Kidney glomerular epithelial cell (primary cell): ENCODE measurements at regions not wholly inside any gene's neighbourhood (a gene's known extent, or its start where the extent isn't known, plus 50 kb on each side); places are given as distances from the start of the nearest gene placed in this dataset.

Experiments used
- DNase-seq: peaks from one replicate; lab custom pipeline; 2025; lab: John Stamatoyannopoulos, UW

DNA sequence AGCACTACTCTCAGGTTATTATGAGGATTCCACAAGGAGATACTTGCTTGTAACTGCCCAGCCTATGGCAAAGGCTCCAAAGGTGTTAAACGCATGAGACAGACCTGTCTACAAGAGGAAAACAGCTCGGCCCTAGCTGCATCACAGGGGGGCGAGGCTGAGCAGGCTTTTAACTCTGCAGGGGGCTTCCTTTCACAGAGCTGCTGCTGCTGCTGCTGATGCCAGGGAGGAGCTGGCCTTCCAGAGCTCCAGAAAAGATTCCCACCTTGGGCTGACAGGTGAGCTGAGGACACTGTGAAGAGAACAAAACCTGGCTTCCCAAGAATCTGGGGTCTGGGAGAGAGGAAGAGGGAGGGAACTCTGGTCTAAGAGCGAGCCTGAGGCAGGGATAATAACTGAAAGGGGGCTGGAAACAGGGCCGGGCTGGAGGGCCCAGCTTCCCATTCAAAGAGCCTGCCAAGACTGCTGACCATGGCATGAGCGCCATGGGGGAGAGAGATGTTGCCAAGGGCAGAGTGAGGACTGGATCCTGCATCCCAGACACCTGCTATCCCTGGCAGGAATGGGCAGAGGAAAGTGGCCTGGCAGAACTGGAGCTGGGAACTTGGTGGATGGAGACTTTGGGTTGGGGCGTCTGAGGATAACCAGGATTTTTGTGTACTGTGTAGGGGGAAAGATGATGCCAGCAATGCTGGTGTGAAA is 211.1 kb upstream of the LRFN2 start:
- DNase-seq = no peak

DNA sequence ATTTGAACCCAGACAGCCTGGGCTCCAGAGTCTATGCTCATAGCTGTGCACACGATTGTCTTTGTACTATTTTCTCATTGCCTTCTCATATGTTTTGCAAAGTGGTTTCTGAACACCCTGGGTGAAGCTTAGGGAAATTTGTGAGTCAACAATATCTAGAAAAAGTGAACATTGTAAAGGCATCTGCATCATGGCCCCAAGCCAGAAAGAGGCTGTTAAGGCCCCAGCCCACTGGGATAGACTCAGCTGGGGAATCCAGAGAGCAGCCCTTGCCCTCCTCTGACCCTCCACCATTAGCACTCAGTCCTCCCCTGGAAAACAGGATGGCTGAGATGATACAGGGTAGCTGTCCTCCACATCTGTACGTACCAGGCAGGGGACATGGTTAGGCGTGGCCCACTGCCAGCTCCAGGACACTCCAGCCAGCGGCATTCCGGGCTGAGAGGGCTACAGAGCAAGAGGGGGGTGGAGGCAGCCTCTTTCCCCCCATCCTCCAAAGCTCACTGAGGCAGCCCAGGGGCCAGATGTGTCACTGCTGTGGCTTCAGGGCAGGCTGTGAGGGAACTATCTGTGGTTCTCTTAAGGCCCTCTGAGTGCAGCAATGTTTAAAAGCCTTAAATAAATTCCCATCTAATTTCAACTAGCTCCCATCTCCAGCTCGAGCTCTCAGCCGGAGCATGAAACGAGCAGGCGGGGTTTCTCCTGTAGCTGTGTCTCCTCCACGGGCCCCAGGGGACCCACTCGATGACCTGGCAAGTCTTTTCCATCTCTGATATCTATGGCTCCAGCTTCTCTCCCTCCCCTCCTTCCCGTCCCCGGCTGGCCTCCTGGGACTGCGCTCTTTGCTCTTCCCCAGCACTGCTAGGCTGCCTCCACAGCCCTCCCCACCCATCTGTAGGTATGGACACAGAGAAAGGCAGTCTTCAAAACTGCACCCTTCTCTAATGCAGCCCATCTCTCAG is 209.4 kb upstream of the LRFN2 start:
- no peak for DNase-seq

DNA sequence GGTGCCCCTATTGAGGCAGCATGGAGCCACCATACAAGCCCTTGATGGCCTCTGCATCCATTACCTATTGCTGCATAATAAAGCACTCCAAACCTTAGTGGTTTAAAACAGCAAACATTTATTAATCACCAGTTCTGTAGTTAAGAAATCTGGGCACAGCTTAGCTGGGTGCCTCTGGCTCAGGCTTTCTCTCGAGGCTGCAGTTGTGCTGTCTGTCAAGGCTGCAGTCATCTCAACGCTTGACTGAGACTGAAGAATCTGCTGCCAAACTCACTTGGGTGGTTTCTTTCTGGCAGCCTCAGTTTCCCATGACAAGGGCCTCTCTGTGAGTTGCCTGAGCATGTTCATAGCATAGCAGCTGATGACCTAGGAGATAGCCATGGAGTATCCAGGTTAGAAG is 207.4 kb upstream of the LRFN2 start:
- peak; percentile 23 for DNase-seq

DNA sequence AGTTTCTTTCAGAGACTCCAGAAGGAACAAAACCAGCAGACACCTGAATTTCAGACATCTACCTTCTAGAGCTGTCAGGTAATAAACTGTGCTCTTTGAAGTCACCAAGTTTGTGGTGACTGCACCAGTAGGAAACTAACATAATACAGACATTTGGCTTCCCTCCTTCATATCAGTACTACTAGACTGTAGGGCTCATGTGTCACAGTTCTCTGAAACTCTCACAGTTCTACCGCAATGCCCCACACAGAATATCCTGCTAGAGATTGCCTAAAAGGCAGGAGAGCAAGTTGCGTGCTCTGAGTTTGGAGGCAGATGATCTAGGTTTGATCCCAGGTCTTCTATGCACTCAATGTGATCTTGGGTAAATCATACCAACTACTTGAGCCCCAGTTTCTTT is 205.0 kb upstream of the LRFN2 start:
- DNase-seq = no peak

DNA sequence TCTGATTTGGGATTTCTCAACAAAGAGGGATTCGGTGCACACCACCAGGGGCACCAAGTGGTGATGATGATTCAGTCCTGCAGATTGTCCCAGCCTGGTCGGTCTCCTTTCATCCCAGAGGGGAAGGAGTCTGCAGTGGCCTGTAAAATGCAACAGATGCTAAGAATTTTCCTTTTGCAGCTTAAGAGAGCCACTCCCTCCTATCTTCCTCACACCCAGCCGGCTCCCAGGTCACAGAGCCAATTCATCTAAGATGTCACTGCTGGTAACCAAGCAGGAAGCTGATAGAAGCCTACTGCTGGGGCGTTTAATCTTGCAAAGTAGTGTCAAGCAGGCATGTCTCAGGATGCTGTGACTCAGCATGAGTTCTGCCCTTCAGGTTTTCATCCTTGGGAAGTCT is 203.8 kb upstream of the LRFN2 start:
- peak; percentile 56 for DNase-seq

DNA sequence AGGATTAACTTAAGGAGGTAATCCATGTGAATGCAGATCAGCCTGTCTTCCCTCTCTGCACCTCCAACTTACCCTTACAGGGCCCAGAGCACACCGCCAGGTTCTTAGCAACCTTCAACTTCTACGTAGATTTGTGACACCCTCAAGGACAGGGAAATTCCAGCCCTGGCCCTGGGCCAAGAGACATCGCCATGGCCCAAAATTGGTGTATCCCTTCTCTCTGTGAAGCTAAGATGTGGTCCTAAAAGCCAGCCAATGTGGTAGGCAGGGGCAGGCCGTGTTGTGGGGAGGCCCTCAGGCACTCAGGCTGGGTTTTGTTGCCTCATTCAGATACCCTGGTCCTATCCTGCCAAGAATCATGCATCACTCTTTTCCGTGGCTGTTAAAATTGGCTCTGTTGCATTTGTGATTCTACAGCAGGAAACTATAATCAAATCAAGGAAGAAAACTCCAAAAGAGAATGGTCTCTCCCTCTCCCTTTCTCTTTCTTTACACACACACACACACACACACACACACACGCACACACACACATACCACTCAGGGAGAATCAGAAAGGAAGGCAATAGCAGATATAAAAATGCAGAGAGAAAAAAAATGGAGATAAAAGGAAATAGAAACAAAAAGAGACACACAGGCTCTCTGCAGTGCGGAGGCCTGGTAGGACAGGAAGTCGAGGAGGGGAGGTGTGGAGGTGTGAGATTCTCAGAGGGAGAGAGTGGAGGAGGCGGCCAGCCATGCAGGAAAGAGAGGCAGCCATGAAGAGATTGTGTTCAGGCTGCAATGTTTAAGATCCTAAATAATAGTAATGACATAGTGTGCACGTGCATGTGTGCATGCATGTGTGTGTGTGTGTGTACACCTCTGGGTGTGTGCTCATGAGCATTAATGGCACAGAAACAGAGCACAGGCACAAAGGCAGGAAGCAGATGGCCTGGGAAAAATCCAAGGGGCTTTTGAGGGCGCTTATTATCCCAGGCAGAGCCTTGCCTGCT is 201.8 kb upstream of the LRFN2 start:
- peak; percentile 11 for DNase-seq

DNA sequence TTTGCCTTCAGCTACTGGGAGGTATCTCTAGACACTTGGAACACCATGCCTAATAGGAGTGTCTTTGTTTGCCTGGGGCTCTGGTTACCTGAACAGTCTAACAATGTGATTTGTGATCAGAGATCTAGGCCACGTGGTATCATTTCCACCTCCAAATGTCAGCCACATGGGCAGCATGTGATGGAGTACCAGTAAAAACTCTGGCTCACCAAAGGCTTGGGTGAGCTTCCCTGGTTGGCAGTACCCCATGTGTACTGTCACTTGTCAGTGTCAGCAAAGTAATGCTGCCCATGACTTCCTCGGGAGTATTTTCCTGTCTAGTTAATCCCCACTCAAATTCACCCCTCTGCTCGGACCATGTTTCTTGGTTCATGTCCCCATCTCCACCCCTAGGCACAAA is 195.2 kb upstream of the LRFN2 start:
- no peak for DNase-seq

DNA sequence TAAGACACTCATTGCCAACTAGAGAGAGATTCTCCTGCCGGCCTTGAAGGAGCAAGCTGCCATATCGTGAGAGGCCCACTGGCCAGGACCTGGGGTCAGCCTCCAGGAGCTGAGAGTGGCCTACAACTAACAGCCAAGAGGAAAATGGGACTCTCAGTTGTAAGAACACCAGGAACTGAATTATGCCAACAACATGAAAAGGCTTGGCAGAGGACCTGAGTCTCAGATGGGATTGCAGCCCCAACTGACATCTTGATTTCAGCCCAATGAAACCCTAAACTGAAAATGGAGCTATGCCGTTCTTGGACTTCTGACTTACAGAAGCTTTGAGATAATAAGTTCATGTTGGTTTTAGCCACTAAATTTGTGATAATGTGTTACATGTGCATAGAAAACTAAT is 193.5 kb upstream of the LRFN2 start:
- DNase-seq = no peak

DNA sequence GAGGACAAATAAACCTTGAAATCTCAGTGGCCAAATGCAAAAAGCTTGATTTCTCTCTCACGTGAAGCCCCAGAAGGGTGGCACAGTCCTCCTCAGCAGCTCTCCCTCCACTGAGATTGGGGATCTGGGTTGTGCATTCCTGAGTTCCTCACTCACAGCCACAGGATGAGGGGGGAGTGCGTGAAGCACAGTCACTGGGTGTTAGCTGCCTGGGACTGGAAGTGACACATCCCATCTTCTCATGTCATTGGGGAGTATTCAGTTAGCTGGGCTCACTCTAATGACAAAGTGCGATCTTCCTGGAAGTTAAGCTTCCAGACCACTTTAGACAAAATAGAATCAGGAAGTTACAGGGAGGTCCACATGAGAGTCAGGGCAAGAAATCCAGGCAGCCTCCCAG is 192.2 kb upstream of the LRFN2 start:
- peak; percentile 31 for DNase-seq

DNA sequence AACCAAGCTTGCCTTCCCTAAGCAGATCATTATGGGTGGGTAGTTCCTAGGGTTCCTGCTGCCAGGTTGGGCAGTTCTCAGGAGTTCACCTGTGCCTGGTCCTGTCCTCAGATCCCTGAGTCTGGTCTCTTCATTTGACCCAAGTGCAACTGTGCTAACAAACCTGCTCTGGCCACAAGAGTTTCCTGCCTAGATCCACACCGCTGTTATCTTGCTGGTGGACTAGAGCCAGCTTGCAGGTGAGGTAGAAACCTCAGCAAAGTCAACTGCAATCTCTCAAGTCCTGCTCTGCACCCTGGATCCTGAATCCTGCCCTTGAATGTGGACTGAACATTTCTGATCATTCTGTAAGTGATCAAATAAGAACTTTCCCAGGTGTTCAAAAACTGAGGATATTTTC is 191.8 kb upstream of the LRFN2 start:
- no peak for DNase-seq

DNA sequence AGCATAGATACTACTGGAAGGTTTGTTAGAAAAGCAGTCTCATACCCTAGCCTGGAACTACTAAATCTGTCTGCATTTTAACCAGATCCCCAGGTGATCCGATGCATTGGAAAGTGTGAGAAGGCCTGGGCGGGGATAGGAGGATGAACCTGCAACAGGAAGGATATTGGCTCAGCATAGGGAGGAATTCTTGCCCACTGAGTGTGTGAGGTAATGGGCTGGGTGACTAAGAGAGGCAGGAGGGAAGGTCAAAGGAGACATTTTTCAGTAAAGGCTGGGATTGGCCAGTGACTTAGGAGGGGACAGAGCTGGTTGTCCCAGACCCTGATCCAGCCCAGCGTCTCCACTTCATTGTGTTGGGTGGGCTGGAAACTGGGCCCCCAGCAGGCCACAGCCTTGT is 191.0 kb upstream of the LRFN2 start:
- DNase-seq = peak; percentile 83

DNA sequence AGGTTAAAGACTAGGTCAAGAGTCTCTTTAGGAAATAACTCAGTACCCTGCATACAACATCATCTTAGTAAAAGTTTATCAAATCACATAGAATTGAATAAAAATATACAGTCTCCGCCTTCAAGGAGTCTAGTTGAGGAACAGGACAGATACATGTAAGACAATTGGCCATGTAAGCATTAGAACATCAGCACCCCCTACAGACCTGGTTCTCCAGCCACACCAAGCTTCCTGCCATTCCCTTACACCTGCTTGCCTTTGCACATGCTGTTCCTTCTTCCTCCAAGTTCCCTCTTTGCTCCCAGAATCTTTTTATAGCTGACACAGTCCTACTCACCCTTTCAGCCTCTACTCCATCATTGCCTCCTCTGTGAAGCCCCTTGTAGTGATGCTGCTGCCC is 187.8 kb upstream of the LRFN2 start:
- no peak for DNase-seq

DNA sequence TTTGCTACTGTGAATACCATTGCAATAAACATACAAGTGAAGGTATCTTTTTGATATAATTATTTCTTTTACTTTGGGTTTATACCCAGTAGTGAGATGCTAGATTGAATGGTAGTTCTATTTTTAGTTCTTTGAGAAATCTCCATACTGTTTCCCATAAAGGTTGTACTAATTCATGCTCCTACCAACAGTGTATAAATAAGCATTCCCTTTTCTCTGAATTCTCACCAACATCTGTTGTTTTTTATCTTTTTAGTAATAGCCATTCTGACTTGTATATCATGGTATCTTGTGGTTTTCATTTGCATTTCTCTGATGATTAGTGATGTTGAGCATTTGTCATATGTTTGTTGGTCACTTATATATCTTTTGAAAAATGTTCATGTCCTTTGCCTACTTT is 183.6 kb upstream of the LRFN2 start:
- no peak for DNase-seq

DNA sequence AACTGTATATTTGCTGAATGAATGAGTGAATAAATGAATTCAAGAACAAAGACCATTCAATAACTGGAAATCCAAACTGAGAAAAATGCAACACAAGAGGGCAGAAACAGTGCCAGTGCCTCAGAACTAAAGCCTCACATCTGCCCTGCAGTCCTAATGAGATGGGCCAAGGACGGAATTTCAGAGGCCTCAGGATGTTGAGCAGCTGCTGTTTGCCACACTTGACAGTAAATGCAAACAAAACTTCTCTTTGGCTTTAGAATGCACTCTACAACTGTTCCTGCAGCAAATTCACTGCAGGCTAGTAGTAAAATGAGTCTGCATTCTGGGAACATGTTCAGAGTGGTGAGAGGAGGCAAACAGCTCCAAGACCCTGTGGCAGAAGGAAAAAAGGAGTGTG is 177.6 kb upstream of the LRFN2 start:
- no peak for DNase-seq

DNA sequence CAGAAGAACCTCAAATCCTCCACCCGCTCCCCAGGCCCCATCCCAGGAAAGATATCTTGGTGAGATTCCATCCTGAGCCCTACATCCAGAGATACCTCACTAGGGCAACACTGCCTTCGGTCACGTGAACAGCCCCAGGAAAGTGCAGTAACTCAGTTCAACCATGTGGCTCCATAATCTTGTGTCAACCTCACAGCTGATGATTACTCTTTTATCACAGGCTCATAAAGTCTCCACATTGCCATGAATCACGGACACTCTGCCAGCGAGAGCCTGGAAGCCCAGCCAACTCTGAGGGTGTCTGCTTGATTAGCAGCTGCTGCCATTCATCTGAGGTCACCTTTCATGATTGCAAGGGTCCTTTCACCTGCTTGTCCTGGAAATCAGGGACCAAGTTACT is 175.8 kb upstream of the LRFN2 start:
- DNase-seq = no peak

DNA sequence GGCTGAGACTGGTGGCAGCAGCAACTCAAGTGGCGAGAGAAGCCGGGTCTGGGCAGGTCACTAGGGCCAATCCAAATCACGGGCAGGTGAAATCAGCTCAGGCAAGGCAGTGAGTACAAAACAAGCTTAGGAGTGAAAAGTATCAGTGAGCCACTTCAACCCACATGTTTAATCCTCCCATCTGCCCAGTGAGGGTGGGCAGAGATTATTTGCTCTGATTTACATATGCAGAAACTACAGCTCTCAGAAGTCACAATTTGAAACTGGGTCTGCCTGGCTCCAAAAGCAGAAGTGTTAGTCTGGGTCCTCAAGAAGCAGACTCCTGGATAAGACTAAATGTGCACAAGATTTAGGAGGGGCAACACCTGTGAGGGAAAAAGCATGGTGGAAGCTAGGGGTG is 173.7 kb upstream of the LRFN2 start:
- DNase-seq = no peak

DNA sequence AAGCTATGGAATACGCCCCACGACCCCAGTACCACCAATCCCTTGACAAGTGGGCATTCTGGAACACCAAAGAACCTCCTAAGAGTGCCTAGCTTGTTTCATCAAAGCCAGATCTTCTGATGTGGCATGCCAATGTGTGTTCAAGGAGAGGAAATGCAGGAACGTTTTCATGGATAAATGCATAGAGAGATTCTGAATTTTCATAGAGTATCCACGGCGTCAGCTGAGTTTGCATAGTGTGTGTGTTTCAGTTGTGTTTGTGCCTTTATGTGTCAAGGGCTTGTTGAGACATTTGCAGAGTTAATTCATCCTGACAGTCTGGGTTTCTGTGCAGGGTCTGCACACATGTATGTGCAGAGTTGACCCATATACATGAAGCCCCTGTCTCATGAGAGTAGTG is 172.7 kb upstream of the LRFN2 start:
- no peak for DNase-seq

DNA sequence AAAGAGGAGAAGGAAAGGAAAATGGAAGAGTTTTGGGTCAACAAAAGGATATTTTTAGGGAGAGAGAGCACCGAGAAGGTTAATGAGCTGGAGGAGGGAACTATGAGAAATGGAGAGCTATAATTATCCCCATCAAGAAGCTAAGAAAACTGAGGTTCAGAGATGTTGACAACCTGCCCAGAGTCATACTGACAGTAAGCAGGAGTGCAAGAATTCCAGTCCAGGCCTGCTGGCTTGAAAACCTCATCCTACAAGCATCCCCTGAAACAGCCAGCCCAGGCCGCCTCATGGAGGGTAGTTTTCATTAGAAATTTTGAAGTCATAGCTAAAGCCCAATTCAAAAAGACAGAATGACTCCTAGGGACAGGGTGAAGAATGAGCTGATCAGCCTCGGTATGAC is 172.1 kb upstream of the LRFN2 start:
- no peak for DNase-seq

DNA sequence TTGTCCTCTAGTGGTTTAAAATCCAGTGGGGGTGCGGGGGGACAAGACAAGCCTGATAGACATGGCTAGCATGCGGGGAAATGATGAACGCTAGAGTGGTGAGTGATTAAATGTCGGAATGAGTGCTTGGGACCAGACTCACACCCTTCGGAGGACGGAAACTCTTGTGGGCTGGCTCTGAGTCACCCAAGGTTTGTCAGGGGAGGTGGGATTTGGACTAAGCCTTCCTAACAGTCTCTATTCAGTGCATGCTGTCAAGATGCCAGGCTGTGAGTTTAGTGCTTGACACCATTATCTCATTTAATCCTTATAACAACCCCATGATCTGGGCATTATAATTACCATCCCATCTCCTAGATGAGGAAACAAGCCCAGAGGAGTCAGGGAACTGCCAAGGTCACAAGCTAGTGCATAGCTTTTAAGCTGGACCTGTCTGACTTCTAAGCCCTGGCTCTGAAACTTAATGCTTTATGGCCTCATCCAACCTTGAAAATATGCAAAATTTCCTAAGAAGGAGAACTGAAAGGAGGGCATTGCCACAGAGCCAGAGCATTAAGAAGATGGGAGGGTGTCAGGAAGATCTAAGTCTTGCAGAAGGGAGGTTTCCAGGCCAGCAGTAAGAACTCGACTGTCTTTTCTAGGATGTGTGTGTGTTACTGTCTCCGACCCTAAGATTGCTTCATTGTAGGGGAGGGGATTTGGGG is 168.7 kb upstream of the LRFN2 start:
- DNase-seq = no peak

DNA sequence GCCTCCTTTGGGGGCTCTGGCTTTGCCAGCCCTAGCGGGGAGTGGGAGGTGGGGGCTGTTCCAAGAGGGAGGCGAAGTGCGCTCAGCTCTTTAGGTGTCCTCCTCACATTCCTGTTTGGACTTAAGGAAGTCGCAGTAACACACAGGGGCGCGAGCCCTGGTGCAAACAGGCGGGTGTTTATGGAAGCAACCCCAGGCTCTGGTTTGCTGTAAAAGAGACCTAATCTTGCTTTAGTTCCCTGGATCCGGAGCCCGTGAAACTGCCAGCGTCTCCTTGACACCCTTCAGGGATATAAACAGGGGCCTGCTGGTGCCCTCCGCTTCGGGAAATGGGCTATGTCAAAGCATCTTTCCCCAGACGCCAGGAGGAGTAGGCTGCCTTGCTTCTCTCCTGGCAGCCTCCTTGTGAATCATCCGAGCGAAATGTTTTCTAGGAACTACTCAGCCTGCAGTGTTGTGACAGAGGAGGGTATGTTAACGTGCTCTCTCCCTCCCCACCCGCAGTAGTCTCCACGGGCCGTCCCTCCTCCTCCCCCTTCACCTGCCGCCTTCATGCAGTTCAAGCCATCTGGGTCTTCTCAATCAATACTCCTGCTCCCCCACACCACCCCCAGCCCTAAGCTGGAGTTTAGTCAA is 168.0 kb upstream of the LRFN2 start:
- DNase-seq = peak; percentile 12

DNA sequence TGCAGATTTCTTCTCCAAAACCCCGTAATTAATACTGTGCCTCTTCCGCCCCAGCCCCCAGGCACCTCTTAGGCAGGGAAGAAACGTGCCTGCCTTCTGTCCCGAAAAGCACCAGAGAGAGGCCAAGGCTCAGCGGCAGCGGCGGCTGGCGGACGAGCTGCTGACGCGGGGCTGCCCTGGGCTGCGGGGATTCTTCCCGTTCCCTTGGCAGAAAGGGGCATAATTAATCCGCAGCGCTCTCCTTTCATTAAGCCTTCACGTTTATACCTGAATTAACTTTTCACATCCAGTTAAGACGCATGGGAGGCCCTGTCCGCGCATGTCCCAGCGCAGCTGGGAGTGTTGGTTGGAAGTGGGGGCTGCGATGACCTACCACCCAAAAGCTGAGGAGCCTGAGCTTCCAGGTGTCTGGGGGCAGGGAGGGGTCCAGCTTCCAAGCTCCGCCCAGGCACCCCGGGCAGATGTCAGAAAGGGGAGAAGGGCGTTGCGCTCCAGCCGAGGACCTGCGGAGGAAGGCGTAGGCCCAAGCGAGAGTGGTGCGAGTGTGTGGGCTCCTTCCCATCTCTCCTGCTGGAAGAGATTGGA is 167.4 kb upstream of the LRFN2 start:
- no peak for DNase-seq
